ENCODE measurements at regions not wholly inside any gene's neighbourhood (a gene's known extent, or its start where the extent isn't known, plus 50 kb on each side); places are given as distances from the start of the nearest gene placed in this dataset.

GRCh38 chr2:193517615-193518014 is 1322.9 kb upstream of the TMEFF2 start:
- WGBS, 2 experiments (ENCODE audit: extremely low coverage in 1 of 2, insufficient coverage in 1 of 2, insufficient read length in 1 of 2, insufficient replicate concordance in 2 of 2, low coverage in 1 of 2, low lambda C conversion rate in 2 of 2, missing lambda C conversion rate in 1 of 2), result 87% methylated on average over 1 of the region's 1 CpG; no CpG with 5 or more reads in 1 of the 2 experiments
- Histone ChIP-seq H2BK20ac (ENCODE audit: low read length) (no peak overlapping the region), H2AFZ (ENCODE audit: low read length) (no peak overlapping the region), H3K79me1 (ENCODE audit: low read depth, low read length) (no peaks in the 10 kb centered on the region), H4K8ac (ENCODE audit: extremely low read depth, insufficient read depth, low read length) (no peak overlapping the region), H2BK12ac (ENCODE audit: low read depth, low read length) (no peak overlapping the region), H2AK5ac (ENCODE audit: low read depth, low read length) (no peak overlapping the region), H3K4me3 (ENCODE audit: extremely low read depth in 1 of 4, insufficient read depth in 2 of 4, low read depth in 3 of 4, low read length in 4 of 4) (no peak overlapping the region), H2BK15ac (ENCODE audit: low read length) (no peak overlapping the region), H3K79me2 (ENCODE audit: control insufficient read depth in 1 of 2, insufficient read depth in 2 of 2, low read length in 2 of 2) (no peaks in the 10 kb centered on the region), H3K27ac (ENCODE audit: low read depth, low read length) (no peak overlapping the region), H3K36me3 (ENCODE audit: control insufficient read depth in 2 of 4, insufficient read depth in 4 of 4, low read length in 3 of 4) (no peaks in the 10 kb centered on the region), H4K91ac (replicated peaks; ENCODE audit: insufficient read length, low read length) (no peak overlapping the region), H2BK5ac (ENCODE audit: low read depth, low read length) (no peak overlapping the region), H3K27me3 (replicated peaks in 1 of 4; ENCODE audit: control insufficient read depth in 3 of 4, extremely low read depth in 1 of 4, insufficient read depth in 3 of 4, low read length in 3 of 4) (no peaks in the 10 kb centered on the region), H2BK120ac (replicated peaks; ENCODE audit: low read depth, low read length) (no peak overlapping the region), H3K14ac (ENCODE audit: insufficient read length) (no peak overlapping the region), H3K56ac (replicated peaks; ENCODE audit: insufficient read length, low read depth, low read length) (no peak overlapping the region), H4K20me1 (replicated peaks in 1 of 2; ENCODE audit: control insufficient read depth in 1 of 2, insufficient read depth in 2 of 2, low read length in 2 of 2) (no peaks in the 10 kb centered on the region), H3K9ac (replicated peaks in 1 of 4; ENCODE audit: extremely low read depth in 1 of 4, low read depth in 3 of 4, low read length in 3 of 4) (no peak overlapping the region), H3K23ac (ENCODE audit: insufficient read length) (no peak overlapping the region), H4K5ac (ENCODE audit: insufficient read length, low read depth, low read length) (no peak overlapping the region), H3K4me1 (replicated peaks in 1 of 4; ENCODE audit: control insufficient read depth in 3 of 4, insufficient read depth in 4 of 4, low read length in 3 of 4) (no peaks in the 10 kb centered on the region), H3K4ac (replicated peaks; ENCODE audit: insufficient read length, low read depth, low read length) (no peak overlapping the region), H3K23me2 (ENCODE audit: low read depth, low read length) (no peaks in the 10 kb centered on the region), H3K9me3 (ENCODE audit: insufficient read depth in 2 of 2, low read depth in 1 of 2, low read length in 1 of 2) (no peaks in the 10 kb centered on the region), H3K4me2 (ENCODE audit: insufficient read depth in 1 of 2, low read depth in 2 of 2, low read length in 2 of 2) (no peak overlapping the region), H3K18ac (ENCODE audit: extremely low read depth, low read length) (no peak overlapping the region)
- ChIA-PET CTCF (ENCODE audit: partially characterized antibody) (no interaction called here), POLR2A (ENCODE audit: partially characterized antibody) (no interaction called here)
- FAIRE-seq (no peak), DNase-seq (ENCODE audit: low read depth in 1 of 2, low spot score in 2 of 2) (no peak)
- TF ChIP-seq RNF2 (IDR thresholded peaks at IDR 0.05; ENCODE audit: borderline replicate concordance, low read depth, low read length, missing control alignments, poor library complexity, severe bottlenecking), result no peak
- TF ChIP-seq TAF1 (IDR thresholded peaks at IDR 0.05; ENCODE audit: low read depth, low read length), result no peak
- no peak for TF ChIP-seq FOSL1 (IDR thresholded peaks at IDR 0.05; ENCODE audit: insufficient read depth, low read depth, low read length)
- TF ChIP-seq SP2 (IDR thresholded peaks at IDR 0.05; ENCODE audit: low read length), result no peak
- no peak for TF ChIP-seq RBBP5 (IDR thresholded peaks at IDR 0.05; ENCODE audit: borderline replicate concordance, low read depth, low read length)
- no peak for TF ChIP-seq GTF2F1 (IDR thresholded peaks at IDR 0.05; ENCODE audit: borderline replicate concordance, low read depth, low read length)
- TF ChIP-seq SAP30 (IDR thresholded peaks at IDR 0.05; ENCODE audit: insufficient read depth, insufficient replicate concordance, low read length), result no peak
- TF ChIP-seq RFX5 (IDR thresholded peaks at IDR 0.05; ENCODE audit: borderline replicate concordance, low read depth, low read length), result no peak
- TF ChIP-seq SIN3A (conservative IDR thresholded peaks at IDR 0.05 in 1 of 2, IDR thresholded peaks at IDR 0.05 in 1 of 2; ENCODE audit: low read depth in 1 of 2, low read length in 2 of 2), result no peak
- TF ChIP-seq SIRT6 (IDR thresholded peaks at IDR 0.05; ENCODE audit: low read length), result no peak
- TF ChIP-seq TCF12 (IDR thresholded peaks at IDR 0.05; ENCODE audit: low read depth, low read length), result no peak
- no peak for TF ChIP-seq CHD1 (IDR thresholded peaks at IDR 0.05; ENCODE audit: low read depth, low read length)
- no peak for TF ChIP-seq PHF8 (conservative IDR thresholded peaks at IDR 0.05; ENCODE audit: low read depth, low read length)
- TF ChIP-seq SRF (IDR thresholded peaks at IDR 0.05; ENCODE audit: low read depth, low read length), result no peak
- TF ChIP-seq KDM5A (IDR thresholded peaks at IDR 0.05; ENCODE audit: low read length), result no peak
